CD4-positive, alpha-beta T cell (primary cell): ENCODE measurements at regions not wholly inside any gene's neighbourhood (a gene's known extent, or its start where the extent isn't known, plus 50 kb on each side); places are given as distances from the start of the nearest gene placed in this dataset.

Experiments used
- ATAC-seq: fragments of 200-7000 bp; cut with Tn5 transposase; one replicate; pipeline ENCODE4 v1.10.0; 2022; ENCODE audit warnings: mild to moderate bottlenecking; ENCODE audit not compliant: poor library complexity
- CTCF ChIA-PET: fragments of 350-600 bp; sonication (Branson Sonifier 250); formaldehyde crosslinking; loops from one replicate; lab custom pipeline; 2021; ENCODE audit warnings: antibody characterized with exemption, inconsistent platforms; lab: Charles Lee
- POLR2A ChIA-PET: fragments of 350-600 bp; sonication (Branson Sonifier 250); formaldehyde crosslinking; loops from one replicate; lab custom pipeline; 2021; ENCODE audit warnings: antibody characterized with exemption, inconsistent platforms; lab: Charles Lee
- DNase-seq, 14 experiments: peaks; one replicate each; pipeline ENCODE4 v3.0.0-alpha.2; 2013 to 2020; ENCODE audit warnings: mixed read lengths in 2 of 14
- H3K27ac ChIP-seq, 2 donors: one replicate each; pipeline versions ENCODE4 v1.5.1 to v1.7.0; 2013; ENCODE audit warnings: low read length in 2 of 2, low read depth in 1 of 2, mild to moderate bottlenecking in 1 of 2
- H3K27me3 ChIP-seq, 2 experiments: 1 replicate in 1 of 2; 2 replicates in 1 of 2; pipeline versions ENCODE4 v1.6.1 to v1.7.0; 2013; ENCODE audit warnings: low read length in 2 of 2, control low read depth in 1 of 2, mild to moderate bottlenecking in 1 of 2, moderate library complexity in 1 of 2; ENCODE audit not compliant: insufficient read depth in 2 of 2, control insufficient read depth in 1 of 2
- H3K36me3 ChIP-seq: one replicate; pipeline ENCODE4 v1.6.1; 2013; ENCODE audit warnings: low read length, control low read depth; ENCODE audit not compliant: insufficient read depth
- H3K4me1 ChIP-seq: one replicate; pipeline ENCODE4 v1.6.1; 2013; ENCODE audit warnings: low read length, control low read depth; ENCODE audit not compliant: insufficient read depth
- H3K4me3 ChIP-seq: one replicate; pipeline ENCODE4 v1.5.1; 2013; ENCODE audit warnings: mild to moderate bottlenecking, low read length, moderate library complexity
- H3K9me3 ChIP-seq, 2 experiments: 1 replicate in 1 of 2; 2 replicates in 1 of 2; pipeline versions ENCODE4 v1.6.1 to v1.7.0; 2013; ENCODE audit warnings: low read length in 2 of 2, mild to moderate bottlenecking in 2 of 2, control low read depth in 1 of 2, moderate library complexity in 1 of 2; ENCODE audit not compliant: control insufficient read depth in 1 of 2, insufficient read depth in 1 of 2
- H3K27ac Mint-ChIP-seq: one replicate; pipeline ENCODE4 v1.8.0; 2020; ENCODE audit warnings: mixed read lengths
- H3K27me3 Mint-ChIP-seq: one replicate; pipeline ENCODE4 v1.8.0; 2021; ENCODE audit warnings: mixed read lengths
- H3K36me3 Mint-ChIP-seq: one replicate; pipeline ENCODE4 v1.8.0; 2021; ENCODE audit warnings: low read depth, mixed read lengths
- H3K4me1 Mint-ChIP-seq: one replicate; pipeline ENCODE4 v1.8.0; 2021; ENCODE audit warnings: low read depth, mixed read lengths
- H3K4me3 Mint-ChIP-seq: one replicate; pipeline ENCODE4 v1.8.0; 2020; ENCODE audit warnings: mild to moderate bottlenecking, mixed read lengths
- H3K9me3 Mint-ChIP-seq: one replicate; pipeline ENCODE4 v1.8.0; 2020; ENCODE audit warnings: mixed read lengths
- intact Hi-C, 2 experiments: fragments of 100-400 bp; cut with DNase I in 1 of 2; cut with micrococcal nuclease in 1 of 2; formaldehyde crosslinking; loops; one replicate each; pipeline versions ENCODE4 v1.15.1 to v1.9.0; 2023 to 2025; cut with DNase I, micrococcal nuclease
- TF ChIP-seq, protein P1 (sequence below): fragments of 200-600 bp; IDR thresholded peaks from one replicate; pipeline ENCODE4 v1.8.0; 2022; ENCODE audit warnings: antibody characterized with exemption, mild to moderate bottlenecking

DNA sequence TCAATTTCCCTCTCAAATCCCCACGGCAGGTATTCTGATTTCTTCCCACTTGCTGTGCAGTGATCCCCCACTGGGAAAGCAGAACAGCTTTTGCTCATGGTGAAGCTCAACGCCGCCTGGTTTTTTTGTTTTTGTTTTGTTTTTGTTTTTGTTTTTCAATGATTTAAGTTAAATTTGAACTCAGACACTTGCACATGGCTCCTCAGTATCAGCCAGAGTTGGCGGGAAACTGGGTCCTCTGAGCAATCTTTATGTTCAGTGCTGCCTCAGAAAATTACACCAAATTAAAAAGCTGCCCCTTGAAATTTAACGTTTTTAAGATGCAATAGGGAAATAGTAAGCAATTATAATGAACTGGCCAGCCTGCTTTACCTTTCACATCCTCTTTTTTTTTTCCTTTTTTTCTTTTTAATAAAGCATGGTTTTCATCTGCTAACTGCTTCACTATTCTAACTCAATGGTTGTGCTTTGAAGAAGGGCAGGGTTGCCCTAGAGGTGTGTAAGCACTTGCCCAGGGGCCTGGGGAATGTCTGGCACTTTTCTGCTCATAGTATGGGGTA lies 277.0 kb upstream of the HNRNPA3 start:
- ATAC-seq: no peak
- Histone ChIP-seq H3K27ac (no peak overlapping the region), H3K4me3 (no peak overlapping the region), H3K9me3 (no peaks in the 10 kb centered on the region), H3K36me3 (no peaks in the 10 kb centered on the region), H3K27me3 (no peaks in the 10 kb centered on the region), H3K4me1 (peaks cover 5% of the 10 kb centered on the region)
- no peaks in the 10 kb centered on the region for H3K36me3 Mint-ChIP-seq
- H3K4me3 Mint-ChIP-seq: no peak overlapping the region
- H3K27ac Mint-ChIP-seq: no peak overlapping the region
- TF ChIP-seq, protein P1, sequence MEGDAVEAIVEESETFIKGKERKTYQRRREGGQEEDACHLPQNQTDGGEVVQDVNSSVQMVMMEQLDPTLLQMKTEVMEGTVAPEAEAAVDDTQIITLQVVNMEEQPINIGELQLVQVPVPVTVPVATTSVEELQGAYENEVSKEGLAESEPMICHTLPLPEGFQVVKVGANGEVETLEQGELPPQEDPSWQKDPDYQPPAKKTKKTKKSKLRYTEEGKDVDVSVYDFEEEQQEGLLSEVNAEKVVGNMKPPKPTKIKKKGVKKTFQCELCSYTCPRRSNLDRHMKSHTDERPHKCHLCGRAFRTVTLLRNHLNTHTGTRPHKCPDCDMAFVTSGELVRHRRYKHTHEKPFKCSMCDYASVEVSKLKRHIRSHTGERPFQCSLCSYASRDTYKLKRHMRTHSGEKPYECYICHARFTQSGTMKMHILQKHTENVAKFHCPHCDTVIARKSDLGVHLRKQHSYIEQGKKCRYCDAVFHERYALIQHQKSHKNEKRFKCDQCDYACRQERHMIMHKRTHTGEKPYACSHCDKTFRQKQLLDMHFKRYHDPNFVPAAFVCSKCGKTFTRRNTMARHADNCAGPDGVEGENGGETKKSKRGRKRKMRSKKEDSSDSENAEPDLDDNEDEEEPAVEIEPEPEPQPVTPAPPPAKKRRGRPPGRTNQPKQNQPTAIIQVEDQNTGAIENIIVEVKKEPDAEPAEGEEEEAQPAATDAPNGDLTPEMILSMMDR: no peak
- H3K27me3 Mint-ChIP-seq: peaks cover 6% of the 10 kb centered on the region
- POLR2A ChIA-PET: no interaction called here
- intact Hi-C loops: no loop called here
- H3K9me3 Mint-ChIP-seq: no peaks in the 10 kb centered on the region
- DNase-seq: no peak
- CTCF ChIA-PET: no interaction called here
- peaks cover 7% of the 10 kb centered on the region for H3K4me1 Mint-ChIP-seq

DNA sequence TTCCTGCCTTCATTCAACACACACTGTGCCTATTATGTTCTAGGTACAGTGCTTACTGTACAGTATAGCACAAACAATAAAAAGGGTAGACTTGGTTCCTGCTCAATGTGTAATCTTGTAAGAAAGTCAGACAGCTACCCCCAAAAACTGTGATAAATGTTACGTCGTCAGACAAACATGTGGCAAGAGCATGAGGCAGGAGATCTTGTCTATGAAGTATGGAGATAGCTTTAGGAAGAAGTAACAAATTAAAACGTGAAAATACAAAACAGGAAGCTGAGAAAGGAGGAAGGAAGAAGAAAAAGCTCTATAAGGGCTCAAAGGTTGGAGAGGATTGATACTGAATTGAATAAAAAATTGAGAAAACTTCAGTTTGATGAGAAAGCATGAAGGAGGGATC lies 276.2 kb upstream of the HNRNPA3 start:
- no peaks in the 10 kb centered on the region for H3K36me3 ChIP-seq
- TF ChIP-seq, protein P1: no peak
- H3K9me3 ChIP-seq: no peaks in the 10 kb centered on the region
- Mint-ChIP-seq H3K4me3 (no peak overlapping the region), H3K4me1 (peaks cover 7% of the 10 kb centered on the region), H3K9me3 (no peaks in the 10 kb centered on the region), H3K27ac (no peak overlapping the region), H3K36me3 (no peaks in the 10 kb centered on the region), H3K27me3 (peaks cover 6% of the 10 kb centered on the region)
- no peak for DNase-seq
- ChIA-PET CTCF (no interaction called here), POLR2A (no interaction called here)
- no peak for ATAC-seq
- H3K4me1 ChIP-seq: peaks cover 5% of the 10 kb centered on the region
- intact Hi-C loops: no loop called here
- H3K4me3 ChIP-seq: no peak overlapping the region
- H3K27me3 ChIP-seq: no peaks in the 10 kb centered on the region
- H3K27ac ChIP-seq: no peak overlapping the region

DNA sequence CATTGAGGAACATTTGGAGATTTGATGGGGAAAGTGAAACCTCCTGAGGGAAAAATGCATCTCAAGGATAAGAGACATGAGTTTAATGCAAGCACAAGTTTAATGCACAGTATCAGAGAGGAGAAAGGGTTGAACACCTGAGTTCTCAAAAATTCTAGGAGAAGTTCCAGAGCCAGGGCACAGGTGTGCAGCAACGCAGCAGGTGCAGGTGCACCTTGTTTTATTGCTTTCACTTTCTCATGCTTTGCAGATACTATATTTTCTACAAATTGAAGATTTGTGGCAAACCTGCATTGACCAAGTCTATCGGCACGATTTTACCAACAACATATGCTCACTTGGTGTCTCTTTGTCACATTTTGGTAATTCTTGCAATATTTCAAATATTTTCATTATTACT lies 267.6 kb upstream of the HNRNPA3 start:
- Histone ChIP-seq H3K36me3 (no peaks in the 10 kb centered on the region), H3K9me3 (no peaks in the 10 kb centered on the region), H3K4me3 (no peak overlapping the region), H3K27ac (no peak overlapping the region), H3K4me1 (no peaks in the 10 kb centered on the region), H3K27me3 (no peaks in the 10 kb centered on the region)
- ATAC-seq (no peak), DNase-seq (no peak)
- intact Hi-C loops: no loop called here
- Mint-ChIP-seq H3K27ac (no peak overlapping the region), H3K9me3 (peaks cover 4% of the 10 kb centered on the region), H3K4me1 (no peaks in the 10 kb centered on the region), H3K27me3 (no peaks in the 10 kb centered on the region), H3K4me3 (no peak overlapping the region), H3K36me3 (no peaks in the 10 kb centered on the region)
- ChIA-PET CTCF (no interaction called here), POLR2A (no interaction called here)
- TF ChIP-seq, protein P1: no peak
